DOHH2 (cell line): ENCODE measurements at regions not wholly inside any gene's neighbourhood (a gene's known extent, or its start where the extent isn't known, plus 50 kb on each side); places are given as distances from the start of the nearest gene placed in this dataset.

Experiments
- CTCF ChIP-seq: fragments of 200-600 bp; sonication (generic); IDR thresholded peaks from one replicate; pipeline ENCODE4 v1.5.1; 2014; ENCODE audit warnings: antibody characterized with exemption, mild to moderate bottlenecking, low read depth, low read length; ENCODE audit not compliant: poor library complexity, severe bottlenecking
- EZH2phosphoT487 ChIP-seq: fragments of 200-600 bp; sonication (generic); IDR thresholded peaks from 2 replicates; pipeline ENCODE4 v1.6.1; 2017; ENCODE audit warnings: borderline replicate concordance, mild to moderate bottlenecking, antibody characterized with exemption, low read length, moderate library complexity, mixed read lengths

- no peak for TF ChIP-seq CTCF
- TF ChIP-seq EZH2phosphoT487, result no peak
Measured at GRCh38 chr10:57874810-57875209, 392.9 kb downstream of the IPMK start.
